ENCODE measurements at regions not wholly inside any gene's neighbourhood (a gene's known extent, or its start where the extent isn't known, plus 50 kb on each side); places are given as distances from the start of the nearest gene placed in this dataset.

DNA sequence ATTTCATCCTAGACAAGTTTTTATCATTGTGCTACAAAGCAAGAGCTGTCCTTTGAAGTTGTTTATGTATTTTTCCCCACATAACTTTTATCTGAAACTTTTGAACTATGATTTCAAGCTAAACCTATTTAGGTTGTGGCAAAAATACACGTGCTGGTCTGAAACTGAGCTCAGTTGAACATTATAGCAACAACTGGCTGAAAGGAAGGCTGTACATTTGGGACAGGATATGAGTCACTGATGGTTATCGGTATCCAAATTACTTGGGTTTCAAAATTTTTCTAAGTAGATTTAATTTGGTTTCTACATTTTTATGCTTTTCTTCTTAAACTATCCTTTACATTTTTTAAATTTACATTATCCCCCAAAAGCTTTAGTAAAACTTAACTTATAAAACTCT, 627.3 kb upstream of the NUDT12 start:
- TF ChIP-seq BACH2 (CRISPR knock-in tag; IDR thresholded peaks at IDR 0.05; ENCODE audit: borderline replicate concordance), result no peak
- no peak for TF ChIP-seq ZNF565 (CRISPR knock-in tag; conservative IDR thresholded peaks at IDR 0.05; ENCODE audit: low read depth)
- no peak for TF ChIP-seq ARNTL (CRISPR knock-in tag; IDR thresholded peaks at IDR 0.05; ENCODE audit: borderline replicate concordance, low read depth)
